ENCODE measurements at regions not wholly inside any gene's neighbourhood (a gene's known extent, or its start where the extent isn't known, plus 50 kb on each side); places are given as distances from the start of the nearest gene placed in this dataset.

- no peak overlapping the region for H3K4me2 ChIP-seq (ENCODE audit: low read depth, low read length)
- FAIRE-seq (no peak), DNase-seq (ENCODE audit: low spot score) (no peak), ATAC-seq (no peak)
- H3K27me3 ChIP-seq (ENCODE audit: control insufficient read depth in 1 of 2, insufficient read depth in 2 of 2, low read length in 2 of 2): no peaks in the 10 kb centered on the region
- in situ Hi-C loops (cut with HindIII; ENCODE audit: extremely low pct_ligation_motif_present, low pct_unique_long_range_greater_than_20kb) (no loop called here), intact Hi-C loops (cut with micrococcal nuclease; ENCODE audit: unreplicated experiment) (no loop called here)
- H2AFZ ChIP-seq (ENCODE audit: low read length): no peak overlapping the region
- POLR2A ChIA-PET: no interaction called here
- H4K20me1 ChIP-seq (ENCODE audit: insufficient read depth, low read length): no peaks in the 10 kb centered on the region
- no peaks in the 10 kb centered on the region for H3K4me1 ChIP-seq (ENCODE audit: insufficient read depth, low read length)
- H3K79me2 ChIP-seq (ENCODE audit: insufficient read depth, low read length): no peaks in the 10 kb centered on the region
- H3K9me3 ChIP-seq (ENCODE audit: low read length): no peaks in the 10 kb centered on the region
- CTCF ChIA-PET (ENCODE audit: low intra/inter-chr PET ratio, low total read pairs): no interaction called here
- no peaks in the 10 kb centered on the region for H3K36me3 ChIP-seq (replicated peaks in 1 of 2; ENCODE audit: control insufficient read depth in 1 of 2, insufficient read depth in 2 of 2, low read length in 2 of 2)
- BruUV-seq (replicated peaks): no TSS peak
- no peak overlapping the region for H3K27ac ChIP-seq (ENCODE audit: extremely low read length, insufficient read depth, low read length)
- H3K9ac ChIP-seq (ENCODE audit: insufficient read depth, low read depth, low read length): no peak overlapping the region
- H3K4me3 ChIP-seq (replicated peaks in 1 of 3; ENCODE audit: insufficient read depth in 1 of 3, low read depth in 2 of 3, low read length in 3 of 3): no peak overlapping the region
- no peak for TF ChIP-seq ZNF660 (CRISPR knock-in tag; IDR thresholded peaks at IDR 0.05; ENCODE audit: borderline replicate concordance, low read depth)
- no peak for TF ChIP-seq ZNF784 (CRISPR knock-in tag; IDR thresholded peaks at IDR 0.05; ENCODE audit: borderline replicate concordance)
- TF ChIP-seq SRSF4 (IDR thresholded peaks at IDR 0.05; ENCODE audit: low read depth, low read length, poor library complexity, severe bottlenecking): no peak
- TF ChIP-seq MBD4 (IDR thresholded peaks at IDR 0.05; ENCODE audit: borderline replicate concordance, low read length): no peak
- TF ChIP-seq ZNF274 (CRISPR knock-in tag; IDR thresholded peaks at IDR 0.05): no peak
- no peak for TF ChIP-seq ZBTB46 (CRISPR knock-in tag; IDR thresholded peaks at IDR 0.05; ENCODE audit: borderline replicate concordance)
- no peak for TF ChIP-seq KLF11 (CRISPR knock-in tag; IDR thresholded peaks at IDR 0.05)
- TF ChIP-seq ZFX (CRISPR knock-in tag; IDR thresholded peaks at IDR 0.05; ENCODE audit: low read depth): no peak
- TF ChIP-seq TEF (CRISPR knock-in tag; IDR thresholded peaks at IDR 0.05): no peak
- no peak for TF ChIP-seq TP53 (CRISPR knock-in tag; conservative IDR thresholded peaks at IDR 0.05)
- no peak for TF ChIP-seq ZNF616 (CRISPR knock-in tag; IDR thresholded peaks at IDR 0.05; ENCODE audit: low read depth)
- TF ChIP-seq ZNF788 (CRISPR knock-in tag; IDR thresholded peaks at IDR 0.05; ENCODE audit: borderline replicate concordance): no peak
- TF ChIP-seq ERF (CRISPR knock-in tag; IDR thresholded peaks at IDR 0.05): no peak
- no peak for TF ChIP-seq RFX5 (IDR thresholded peaks at IDR 0.05; ENCODE audit: low read depth, low read length)
- 0% methylated on average over 3 of the region's 3 CpGs for WGBS (ENCODE audit: low lambda C conversion rate)
Measured at GRCh38 chr13:72074663-72075062, 207.7 kb upstream of the DACH1 start.
